ENCODE measurements at regions not wholly inside any gene's neighbourhood (a gene's known extent, or its start where the extent isn't known, plus 50 kb on each side); places are given as distances from the start of the nearest gene placed in this dataset.
"Not testable (repeated sequence)": the region's sequence is repeated elsewhere in the genome, so short reads cannot be mapped to it uniquely, and the experiment has no call there.

DNA sequence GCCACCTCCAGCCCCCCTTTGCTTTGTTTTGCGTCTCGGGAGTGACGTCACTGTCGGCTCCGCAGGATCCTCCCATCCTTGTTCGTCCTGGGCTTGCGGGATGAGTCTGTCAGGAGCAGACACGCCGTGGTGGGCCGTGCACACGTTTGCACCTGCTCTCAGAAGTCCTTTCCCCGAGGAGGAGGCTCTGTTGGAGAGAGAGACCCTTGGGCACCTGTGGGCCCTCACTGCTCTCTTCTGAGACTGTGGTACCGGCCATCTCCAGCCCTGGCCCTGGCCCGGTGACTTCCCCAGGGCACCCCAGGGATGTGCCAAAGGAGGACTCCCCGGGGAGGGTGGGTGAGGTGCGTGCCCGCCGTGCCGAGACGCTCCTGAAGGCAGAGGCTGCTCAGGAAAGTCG lies 76.1 kb upstream of the PPP2R3B start:
- no peak for TF ChIP-seq CTCF (IDR thresholded peaks at IDR 0.05; ENCODE audit: control extremely low read depth, extremely low read depth)
- no peaks in the 10 kb centered on the region for H3K4me1 ChIP-seq (ENCODE audit: control insufficient read depth in 5 of 5, insufficient read depth in 5 of 5, low read length in 5 of 5)
- WGBS, 2 donors: 88 to 93% methylated on average over 21 of the region's 21 CpGs
- no peaks in the 10 kb centered on the region for H3K36me3 ChIP-seq (ENCODE audit: control insufficient read depth in 4 of 4, insufficient read depth in 4 of 4, low read length in 4 of 4)
- H3K27me3 ChIP-seq (ENCODE audit: control insufficient read depth in 3 of 3, insufficient read depth in 3 of 3, low read length in 2 of 3): no peaks in the 10 kb centered on the region
- H3K9ac ChIP-seq (ENCODE audit: insufficient read depth in 1 of 2, low read length in 2 of 2): no peak overlapping the region
- no peak overlapping the region for H3K4me3 ChIP-seq
- DNase-seq (no peak), ATAC-seq (ENCODE audit: insufficient read depth, low FRiP score) (no peak)
- no peak overlapping the region for H3K27ac ChIP-seq (ENCODE audit: low read depth in 1 of 2, low read length in 1 of 2)
- H3K9me3 ChIP-seq (ENCODE audit: control insufficient read depth in 4 of 4, insufficient read depth in 3 of 4, low read length in 3 of 4): peaks cover 0 to 3% (median 2%) of the 10 kb centered on the region in 4 donors

GRCh38 chrX:465418-466215 lies 78.9 kb upstream of the PPP2R3B start:
- no peaks in the 10 kb centered on the region for H3K4me1 ChIP-seq (ENCODE audit: control insufficient read depth in 5 of 5, insufficient read depth in 5 of 5, low read length in 5 of 5)
- peaks cover 0 to 7% (median 4%) of the 10 kb centered on the region in 4 donors for H3K9me3 ChIP-seq (ENCODE audit: control insufficient read depth in 4 of 4, insufficient read depth in 3 of 4, low read length in 3 of 4)
- H3K27ac ChIP-seq (ENCODE audit: low read depth in 1 of 2, low read length in 1 of 2): no peak overlapping the region
- H3K9ac ChIP-seq (ENCODE audit: insufficient read depth in 1 of 2, low read length in 2 of 2): no peak overlapping the region
- H3K27me3 ChIP-seq (ENCODE audit: control insufficient read depth in 3 of 3, insufficient read depth in 3 of 3, low read length in 2 of 3): no peaks in the 10 kb centered on the region
- TF ChIP-seq CTCF (IDR thresholded peaks at IDR 0.05; ENCODE audit: control extremely low read depth, extremely low read depth): no peak
- no peaks in the 10 kb centered on the region for H3K36me3 ChIP-seq (ENCODE audit: control insufficient read depth in 4 of 4, insufficient read depth in 4 of 4, low read length in 4 of 4)
- WGBS, 2 donors: 86 to 87% methylated on average over 32 of the region's 32 CpGs
- H3K4me3 ChIP-seq: no peak overlapping the region
- no peak for DNase-seq
- ATAC-seq (ENCODE audit: insufficient read depth, low FRiP score): no peak

- ATAC-seq (ENCODE audit: insufficient read depth, low FRiP score); H3K27ac ChIP-seq (ENCODE audit: low read depth in 1 of 2, low read length in 1 of 2); H3K4me3 ChIP-seq; DNase-seq; H3K4me1 ChIP-seq (ENCODE audit: control insufficient read depth in 5 of 5, insufficient read depth in 5 of 5, low read length in 5 of 5); H3K9ac ChIP-seq (ENCODE audit: insufficient read depth in 1 of 2, low read length in 2 of 2); H3K9me3 ChIP-seq (ENCODE audit: control insufficient read depth in 4 of 4, insufficient read depth in 3 of 4, low read length in 3 of 4); H3K36me3 ChIP-seq (ENCODE audit: control insufficient read depth in 4 of 4, insufficient read depth in 4 of 4, low read length in 4 of 4); H3K27me3 ChIP-seq (ENCODE audit: control insufficient read depth in 3 of 3, insufficient read depth in 3 of 3, low read length in 2 of 3): not testable (repeated sequence)
- 93 to 95% methylated on average over 17 of the region's 17 CpGs for WGBS, 2 donors
Observed at GRCh38 chrX:466836-467235, 80.1 kb upstream of the PPP2R3B start.

DNA sequence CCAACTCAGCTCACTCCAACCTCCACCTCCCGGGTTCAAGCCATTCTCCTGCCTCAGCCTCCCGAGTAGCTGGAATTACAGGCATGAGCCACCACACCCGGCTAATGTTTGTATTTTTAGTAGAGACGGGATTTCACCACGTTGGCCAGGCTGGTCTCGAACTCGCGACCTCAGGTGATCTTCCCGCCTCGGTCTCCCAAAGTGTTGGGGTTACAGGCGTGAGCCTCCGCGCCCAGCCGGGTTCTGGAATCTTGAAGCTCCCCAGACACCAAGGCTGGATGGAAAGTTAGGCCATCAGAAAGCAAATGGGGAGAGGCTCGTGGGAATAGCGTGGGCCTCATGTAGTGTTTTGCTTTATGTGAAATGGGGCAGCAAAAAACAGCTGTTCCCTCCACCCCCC lies 81.0 kb upstream of the PPP2R3B start:
- H3K4me3 ChIP-seq; DNase-seq; H3K4me1 ChIP-seq (ENCODE audit: control insufficient read depth in 5 of 5, insufficient read depth in 5 of 5, low read length in 5 of 5); H3K27ac ChIP-seq (ENCODE audit: low read depth in 1 of 2, low read length in 1 of 2); H3K27me3 ChIP-seq (ENCODE audit: control insufficient read depth in 3 of 3, insufficient read depth in 3 of 3, low read length in 2 of 3); H3K36me3 ChIP-seq (ENCODE audit: control insufficient read depth in 4 of 4, insufficient read depth in 4 of 4, low read length in 4 of 4); H3K9ac ChIP-seq (ENCODE audit: insufficient read depth in 1 of 2, low read length in 2 of 2); ATAC-seq (ENCODE audit: insufficient read depth, low FRiP score): not testable (repeated sequence)
- 89 to 96% methylated on average over 16 of the region's 16 CpGs for WGBS, 2 donors
- H3K9me3 ChIP-seq (ENCODE audit: control insufficient read depth in 4 of 4, insufficient read depth in 3 of 4, low read length in 3 of 4): peaks cover 0 to 10% (median 2%) of the 10 kb centered on the region in 4 donors

Data from lung (tissue), 11 donors.